ENCODE measurements at regions not wholly inside any gene's neighbourhood (a gene's known extent, or its start where the extent isn't known, plus 50 kb on each side); places are given as distances from the start of the nearest gene placed in this dataset.

DNA sequence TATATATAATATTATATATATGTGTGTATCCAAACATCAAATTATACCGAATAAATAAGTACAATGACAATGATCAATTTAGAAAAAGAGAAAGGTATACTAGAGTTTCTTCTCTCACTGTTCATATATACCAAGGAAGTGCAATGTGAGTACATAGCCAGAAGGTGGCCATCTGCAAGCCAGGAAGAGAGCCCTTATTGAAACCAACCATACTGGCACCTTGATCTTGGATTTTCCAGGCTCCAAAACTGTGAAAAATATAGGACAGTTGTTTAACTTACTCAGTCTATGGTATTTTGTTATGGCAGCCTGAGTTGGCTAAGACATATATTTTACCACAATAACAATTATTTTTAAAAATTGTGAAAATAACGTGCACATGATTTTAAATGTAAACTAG, 1490.2 kb upstream of the SLC39A10 start:
- CTCF ChIA-PET: interaction anchor here (1.0 to 1.7 kb wide), 6 partner anchors 15 to 1772 kb away, joined by 3 to 11 read pairs (median 5); no protein-coding TSS in a partner anchor
- Histone ChIP-seq H3K36me3 (ENCODE audit: control insufficient read depth in 2 of 2, extremely low read depth in 1 of 2, insufficient read depth in 2 of 2, low read length in 2 of 2) (no peaks in the 10 kb centered on the region), H3K79me2 (ENCODE audit: control insufficient read depth, insufficient read depth, low read length) (no peaks in the 10 kb centered on the region), H2AFZ (ENCODE audit: low read depth, low read length) (no peak overlapping the region), H3K4me2 (ENCODE audit: insufficient read depth, low read length) (no peak overlapping the region), H3K4me3 (replicated peaks in 1 of 3; ENCODE audit: insufficient read depth in 1 of 3, low read depth in 1 of 3, low read length in 3 of 3) (no peak overlapping the region), H4K20me1 (replicated peaks; ENCODE audit: control insufficient read depth, extremely low read depth, insufficient read depth, low read length) (no peaks in the 10 kb centered on the region), H3K9me1 (replicated peaks; ENCODE audit: control insufficient read depth, extremely low read depth, insufficient read depth, low read length) (no peaks in the 10 kb centered on the region), H3K9me3 (replicated peaks; ENCODE audit: control insufficient read depth, insufficient read depth, low read length) (no peaks in the 10 kb centered on the region), H3K27me3 (ENCODE audit: control insufficient read depth in 2 of 2, insufficient read depth in 2 of 2, low read length in 2 of 2) (no peaks in the 10 kb centered on the region), H3K27ac (ENCODE audit: insufficient read depth, low read depth, low read length) (no peak overlapping the region), H3K4me1 (ENCODE audit: control insufficient read depth, extremely low read depth, insufficient read depth, low read length) (no peaks in the 10 kb centered on the region), H3K9ac (replicated peaks; ENCODE audit: extremely low read depth, insufficient read depth, low read length) (no peak overlapping the region)
- BruUV-seq (replicated peaks): no TSS peak
- peak; percentile 6 for DNase-seq (ENCODE audit: low read depth, low spot score)
- dilution Hi-C loops (cut with MboI; ENCODE audit: extremely low pct_ligation_motif_present, low sequenced_read_pairs) (no loop called here), intact Hi-C loops (cut with micrococcal nuclease) (loop anchor here (1.0 to 10.0 kb wide), 5 partner anchors 378 to 1768 kb away; no protein-coding TSS in a partner anchor)
- POLR2A ChIA-PET: no interaction called here
- FAIRE-seq: peak; percentile 38
- TF ChIP-seq FOS (IDR thresholded peaks at IDR 0.05; ENCODE audit: borderline replicate concordance, insufficient read depth, low read length) (no peak), JUN (IDR thresholded peaks at IDR 0.05; ENCODE audit: borderline replicate concordance, insufficient read depth, insufficient read length, low read depth) (no peak), EZH2 (IDR thresholded peaks at IDR 0.05; ENCODE audit: borderline replicate concordance, low read depth, low read length, severe bottlenecking) (no peak), MYC (IDR thresholded peaks at IDR 0.05; ENCODE audit: low read depth, low read length) (no peak)
- TF ChIP-seq, protein P1, sequence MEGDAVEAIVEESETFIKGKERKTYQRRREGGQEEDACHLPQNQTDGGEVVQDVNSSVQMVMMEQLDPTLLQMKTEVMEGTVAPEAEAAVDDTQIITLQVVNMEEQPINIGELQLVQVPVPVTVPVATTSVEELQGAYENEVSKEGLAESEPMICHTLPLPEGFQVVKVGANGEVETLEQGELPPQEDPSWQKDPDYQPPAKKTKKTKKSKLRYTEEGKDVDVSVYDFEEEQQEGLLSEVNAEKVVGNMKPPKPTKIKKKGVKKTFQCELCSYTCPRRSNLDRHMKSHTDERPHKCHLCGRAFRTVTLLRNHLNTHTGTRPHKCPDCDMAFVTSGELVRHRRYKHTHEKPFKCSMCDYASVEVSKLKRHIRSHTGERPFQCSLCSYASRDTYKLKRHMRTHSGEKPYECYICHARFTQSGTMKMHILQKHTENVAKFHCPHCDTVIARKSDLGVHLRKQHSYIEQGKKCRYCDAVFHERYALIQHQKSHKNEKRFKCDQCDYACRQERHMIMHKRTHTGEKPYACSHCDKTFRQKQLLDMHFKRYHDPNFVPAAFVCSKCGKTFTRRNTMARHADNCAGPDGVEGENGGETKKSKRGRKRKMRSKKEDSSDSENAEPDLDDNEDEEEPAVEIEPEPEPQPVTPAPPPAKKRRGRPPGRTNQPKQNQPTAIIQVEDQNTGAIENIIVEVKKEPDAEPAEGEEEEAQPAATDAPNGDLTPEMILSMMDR (IDR thresholded peaks at IDR 0.05; ENCODE audit: extremely low read depth in 1 of 2, insufficient read depth in 1 of 2, low read depth in 1 of 2, low read length in 2 of 2): peak; percentile 27 to 38

DNA sequence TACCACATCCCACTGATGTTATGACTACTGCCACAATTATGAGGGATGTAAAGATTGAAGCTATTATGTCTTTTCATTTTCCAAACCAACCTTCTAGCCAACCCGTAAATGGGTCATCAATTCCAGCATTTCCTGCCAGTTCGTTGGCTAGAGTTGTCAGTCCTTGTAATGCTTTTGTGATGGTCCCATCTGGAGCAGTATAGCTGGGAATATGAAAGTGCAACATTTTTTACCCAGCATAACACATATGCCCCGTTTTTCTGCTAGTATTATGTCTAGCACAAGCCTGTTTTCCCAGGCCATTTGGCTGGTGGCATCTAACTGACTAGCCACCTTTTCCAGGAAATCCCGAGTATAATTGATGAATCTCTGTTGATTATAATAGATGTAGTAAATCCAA, 1501.6 kb upstream of the SLC39A10 start:
- TF ChIP-seq POLR2AphosphoS5 (IDR thresholded peaks at IDR 0.05; ENCODE audit: insufficient read depth, low read depth, low read length) (no peak), EZH2 (IDR thresholded peaks at IDR 0.05; ENCODE audit: borderline replicate concordance, low read depth, low read length, severe bottlenecking) (no peak), JUN (IDR thresholded peaks at IDR 0.05; ENCODE audit: borderline replicate concordance, insufficient read depth, insufficient read length, low read depth) (no peak), MYC (IDR thresholded peaks at IDR 0.05; ENCODE audit: low read depth, low read length) (no peak)
- no peak overlapping the region for H2AFZ ChIP-seq (ENCODE audit: low read depth, low read length)
- no peak overlapping the region for H3K27ac ChIP-seq (ENCODE audit: insufficient read depth, low read depth, low read length)
- no peak overlapping the region for H3K4me3 ChIP-seq (replicated peaks in 1 of 3; ENCODE audit: insufficient read depth in 1 of 3, low read depth in 1 of 3, low read length in 3 of 3)
- H3K9me3 ChIP-seq (replicated peaks; ENCODE audit: control insufficient read depth, insufficient read depth, low read length): peaks cover 2% of the 10 kb centered on the region
- no peaks in the 10 kb centered on the region for H3K79me2 ChIP-seq (ENCODE audit: control insufficient read depth, insufficient read depth, low read length)
- no peak overlapping the region for H3K4me2 ChIP-seq (ENCODE audit: insufficient read depth, low read length)
- ChIA-PET POLR2A (no interaction called here), CTCF (no interaction called here)
- DNase-seq (ENCODE audit: low read depth, low spot score): no peak
- no peaks in the 10 kb centered on the region for H3K27me3 ChIP-seq (ENCODE audit: control insufficient read depth in 2 of 2, insufficient read depth in 2 of 2, low read length in 2 of 2)
- H3K36me3 ChIP-seq (ENCODE audit: control insufficient read depth in 2 of 2, extremely low read depth in 1 of 2, insufficient read depth in 2 of 2, low read length in 2 of 2): no peaks in the 10 kb centered on the region
- no TSS peak for BruUV-seq (replicated peaks)
- no peaks in the 10 kb centered on the region for H3K4me1 ChIP-seq (ENCODE audit: control insufficient read depth, extremely low read depth, insufficient read depth, low read length)
- no peaks in the 10 kb centered on the region for H3K9me1 ChIP-seq (replicated peaks; ENCODE audit: control insufficient read depth, extremely low read depth, insufficient read depth, low read length)
- intact Hi-C loops (cut with micrococcal nuclease) (no loop called here), dilution Hi-C loops (cut with MboI; ENCODE audit: extremely low pct_ligation_motif_present, low sequenced_read_pairs) (no loop called here)
- no peak overlapping the region for H3K9ac ChIP-seq (replicated peaks; ENCODE audit: extremely low read depth, insufficient read depth, low read length)
- FAIRE-seq: no peak
- H4K20me1 ChIP-seq (replicated peaks; ENCODE audit: control insufficient read depth, extremely low read depth, insufficient read depth, low read length): no peaks in the 10 kb centered on the region

Data from endothelial cell of umbilical vein (primary cell).